ENCODE measurements at regions not wholly inside any gene's neighbourhood (a gene's known extent, or its start where the extent isn't known, plus 50 kb on each side); places are given as distances from the start of the nearest gene placed in this dataset.

GRCh38 chr1:87673309-87673708 is 344.6 kb downstream of the LMO4 start:
- Histone ChIP-seq H3K4me3 (no peak overlapping the region), H3K27ac (no peak overlapping the region), H3K27me3 (no peaks in the 10 kb centered on the region), H3K36me3 (ENCODE audit: low read depth, missing control alignments) (no peaks in the 10 kb centered on the region), H3K9me3 (no peaks in the 10 kb centered on the region), H3K4me1 (no peaks in the 10 kb centered on the region)
- DNase-seq, result no peak
- TF ChIP-seq POLR2A (IDR thresholded peaks at IDR 0.05) (no peak), CTCF (IDR thresholded peaks at IDR 0.05) (no peak)
- intact Hi-C loops (cut with DNase I; ENCODE audit: low total_unique reads), result no loop called here
- 76 to 86% methylated on average over 5 of the region's 5 CpGs for WGBS, 2 donors

- no peak for TF ChIP-seq CTCF (IDR thresholded peaks at IDR 0.05)
- no peak for TF ChIP-seq POLR2A (IDR thresholded peaks at IDR 0.05)
- H3K27ac ChIP-seq, result no peak overlapping the region
- H3K27me3 ChIP-seq, result no peaks in the 10 kb centered on the region
- H3K9me3 ChIP-seq, result no peaks in the 10 kb centered on the region
- 84 to 89% methylated on average over 3 of the region's 3 CpGs for WGBS, 2 donors
- no peaks in the 10 kb centered on the region for H3K36me3 ChIP-seq (ENCODE audit: low read depth, missing control alignments)
- intact Hi-C loops (cut with DNase I; ENCODE audit: low total_unique reads), result no loop called here
- no peak overlapping the region for H3K4me3 ChIP-seq
- no peaks in the 10 kb centered on the region for H3K4me1 ChIP-seq
- DNase-seq, result no peak
Measured at GRCh38 chr1:87673748-87674147, 345.1 kb downstream of the LMO4 start.

- Histone ChIP-seq H3K9me3 (no peaks in the 10 kb centered on the region), H3K27ac (no peak overlapping the region), H3K4me3 (no peak overlapping the region), H3K36me3 (ENCODE audit: low read depth, missing control alignments) (no peaks in the 10 kb centered on the region), H3K4me1 (no peaks in the 10 kb centered on the region), H3K27me3 (no peaks in the 10 kb centered on the region)
- no peak for TF ChIP-seq CTCF (IDR thresholded peaks at IDR 0.05)
- no peak for DNase-seq
- intact Hi-C loops (cut with DNase I; ENCODE audit: low total_unique reads), result no loop called here
- 89 to 90% methylated on average over 5 of the region's 5 CpGs for WGBS, 2 donors
Measured at GRCh38 chr1:87674791-87675190, 346.1 kb downstream of the LMO4 start.

GRCh38 chr1:87678266-87678665 is 349.6 kb downstream of the LMO4 start:
- H3K27me3 ChIP-seq, result no peaks in the 10 kb centered on the region
- no peak overlapping the region for H3K27ac ChIP-seq
- TF ChIP-seq CTCF (IDR thresholded peaks at IDR 0.05), result no peak
- TF ChIP-seq POLR2A (IDR thresholded peaks at IDR 0.05), result no peak
- H3K36me3 ChIP-seq (ENCODE audit: low read depth, missing control alignments), result no peaks in the 10 kb centered on the region
- no peak for DNase-seq
- no peaks in the 10 kb centered on the region for H3K9me3 ChIP-seq
- WGBS, 2 donors, result 43 to 79% methylated on average over 1 of the region's 1 CpG
- peaks cover 1% of the 10 kb centered on the region for H3K4me1 ChIP-seq
- H3K4me3 ChIP-seq, result no peak overlapping the region
- intact Hi-C loops (cut with DNase I; ENCODE audit: low total_unique reads), result no loop called here

- Histone ChIP-seq H3K4me1 (peaks cover 19% of the 10 kb centered on the region), H3K9me3 (no peaks in the 10 kb centered on the region), H3K27me3 (no peaks in the 10 kb centered on the region), H3K4me3 (no peak overlapping the region), H3K27ac (no peak overlapping the region), H3K36me3 (ENCODE audit: low read depth, missing control alignments) (no peaks in the 10 kb centered on the region)
- TF ChIP-seq POLR2A (IDR thresholded peaks at IDR 0.05) (no peak), CTCF (IDR thresholded peaks at IDR 0.05) (no peak)
- WGBS, 2 donors, result 83 to 92% methylated on average over 6 to 8 of the region's 8 CpGs
- intact Hi-C loops (cut with DNase I; ENCODE audit: low total_unique reads), result no loop called here
- DNase-seq, result no peak
Measured at GRCh38 chr1:87682565-87682964, 353.9 kb downstream of the LMO4 start.

Measured in testis (tissue), 2 donors.